HepG2 (cell line): ENCODE measurements at regions not wholly inside any gene's neighbourhood (a gene's known extent, or its start where the extent isn't known, plus 50 kb on each side); places are given as distances from the start of the nearest gene placed in this dataset.

Experiments
- KAT2B ChIP-seq: fragments of 150-350 bp; IDR thresholded peaks from 2 replicates; pipeline ENCODE4 v1.6.1; 2014; ENCODE audit warnings: low read depth, low read length, borderline replicate concordance
- ZNF850 ChIP-seq: sonication (generic); formaldehyde crosslinking; conservative IDR thresholded peaks from 2 replicates; pipeline ENCODE4 v1.9.0; 2021; ENCODE audit warnings: mild to moderate bottlenecking, missing genetic modification reagents
- TF ChIP-seq, protein P1 (sequence below): sonication (generic); formaldehyde crosslinking; IDR thresholded peaks from 2 replicates; pipeline ENCODE4 v1.4.0; 2020; ENCODE audit warnings: low read depth, mild to moderate bottlenecking, missing genetic modification reagents

DNA sequence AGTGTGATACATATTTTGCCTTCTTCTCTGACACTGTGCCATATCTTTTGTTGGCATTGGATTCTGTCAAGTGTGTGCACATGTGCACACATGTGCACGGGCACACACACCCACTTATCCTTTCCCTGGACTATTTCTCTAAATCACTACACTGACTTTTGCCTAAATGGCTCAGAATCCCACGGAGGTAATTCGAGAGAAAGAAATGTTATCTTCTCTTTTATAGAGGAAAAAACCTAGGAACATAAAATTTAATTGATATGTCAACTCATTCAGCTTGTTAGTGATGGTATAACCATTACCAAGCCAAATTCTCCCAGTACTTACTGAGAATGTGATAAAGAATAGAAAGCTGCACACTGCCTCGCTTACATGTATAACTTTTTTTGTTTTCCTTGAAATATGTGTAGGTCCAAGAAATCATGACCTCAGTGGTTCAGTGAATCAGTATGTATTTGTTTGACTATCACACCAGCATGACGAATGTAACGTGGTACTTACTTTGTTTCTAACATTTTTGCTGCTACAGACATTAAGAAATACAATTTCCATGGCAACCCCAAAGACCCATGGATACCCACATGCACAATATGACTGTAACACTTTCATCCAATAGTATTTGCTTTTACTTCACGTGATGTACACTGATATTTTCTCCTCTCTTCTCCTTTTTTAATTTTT, 163.0 kb downstream of the PCDH7 start:
- no peak for TF ChIP-seq ZNF850 (CRISPR knock-in tag)
- TF ChIP-seq, protein P1, sequence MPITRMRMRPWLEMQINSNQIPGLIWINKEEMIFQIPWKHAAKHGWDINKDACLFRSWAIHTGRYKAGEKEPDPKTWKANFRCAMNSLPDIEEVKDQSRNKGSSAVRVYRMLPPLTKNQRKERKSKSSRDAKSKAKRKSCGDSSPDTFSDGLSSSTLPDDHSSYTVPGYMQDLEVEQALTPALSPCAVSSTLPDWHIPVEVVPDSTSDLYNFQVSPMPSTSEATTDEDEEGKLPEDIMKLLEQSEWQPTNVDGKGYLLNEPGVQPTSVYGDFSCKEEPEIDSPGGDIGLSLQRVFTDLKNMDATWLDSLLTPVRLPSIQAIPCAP (CRISPR knock-in tag), result no peak
- no peak for TF ChIP-seq KAT2B
